22Rv1 (cell line): ENCODE measurements at regions not wholly inside any gene's neighbourhood (a gene's known extent, or its start where the extent isn't known, plus 50 kb on each side); places are given as distances from the start of the nearest gene placed in this dataset.

Experiments
- H3K27ac ChIP-seq: fragments of 450-650 bp; 2 replicates; pipeline ENCODE4 v1.5.1; 2017
- ZFX ChIP-seq: fragments of 450-650 bp; IDR thresholded peaks from 2 replicates; pipeline ENCODE4 v1.6.1; 2017; ENCODE audit warnings: antibody characterized with exemption, borderline replicate concordance
- TF ChIP-seq, protein P1 (sequence below): fragments of 450-650 bp; IDR thresholded peaks from 2 replicates; pipeline ENCODE4 v1.5.1; 2017; ENCODE audit warnings: mild to moderate bottlenecking

DNA sequence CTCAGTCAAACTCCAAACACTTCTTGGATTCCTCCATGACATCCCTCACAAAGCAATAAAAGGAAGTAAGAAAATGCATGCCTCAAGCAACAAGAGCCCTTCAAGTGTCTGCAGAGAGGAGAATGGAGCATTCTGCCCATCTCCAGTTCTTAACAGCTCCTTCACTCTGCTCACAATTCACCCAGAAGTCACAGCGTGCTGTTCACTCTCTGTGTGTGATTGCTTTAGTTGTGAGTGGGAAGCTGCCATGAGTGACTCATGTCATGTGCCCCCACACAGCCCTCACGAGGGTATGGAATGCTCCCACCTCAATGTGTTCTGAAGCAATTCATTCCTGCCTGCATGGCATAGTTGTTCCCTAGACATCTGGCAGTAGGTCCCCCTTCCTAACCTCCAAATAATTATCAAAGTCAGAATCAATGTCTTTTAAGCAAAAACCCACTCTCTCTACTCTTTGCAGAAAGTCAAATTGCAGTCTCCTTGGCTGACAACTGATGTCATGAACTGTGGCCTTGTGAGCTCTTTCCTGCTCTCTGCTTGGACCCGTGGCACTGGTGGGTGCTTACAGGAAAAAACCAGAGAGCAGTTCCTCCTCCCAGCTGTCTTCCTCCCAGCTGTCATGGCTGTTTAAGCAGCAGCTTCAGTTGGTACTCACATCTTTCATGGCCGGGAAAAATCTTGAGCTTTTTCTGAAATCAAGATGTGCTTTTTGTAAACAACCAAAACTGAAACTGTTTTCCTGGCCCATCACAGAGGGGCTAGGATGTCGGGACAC lies 112.1 kb upstream of the SPON1 start:
- TF ChIP-seq, protein P1, sequence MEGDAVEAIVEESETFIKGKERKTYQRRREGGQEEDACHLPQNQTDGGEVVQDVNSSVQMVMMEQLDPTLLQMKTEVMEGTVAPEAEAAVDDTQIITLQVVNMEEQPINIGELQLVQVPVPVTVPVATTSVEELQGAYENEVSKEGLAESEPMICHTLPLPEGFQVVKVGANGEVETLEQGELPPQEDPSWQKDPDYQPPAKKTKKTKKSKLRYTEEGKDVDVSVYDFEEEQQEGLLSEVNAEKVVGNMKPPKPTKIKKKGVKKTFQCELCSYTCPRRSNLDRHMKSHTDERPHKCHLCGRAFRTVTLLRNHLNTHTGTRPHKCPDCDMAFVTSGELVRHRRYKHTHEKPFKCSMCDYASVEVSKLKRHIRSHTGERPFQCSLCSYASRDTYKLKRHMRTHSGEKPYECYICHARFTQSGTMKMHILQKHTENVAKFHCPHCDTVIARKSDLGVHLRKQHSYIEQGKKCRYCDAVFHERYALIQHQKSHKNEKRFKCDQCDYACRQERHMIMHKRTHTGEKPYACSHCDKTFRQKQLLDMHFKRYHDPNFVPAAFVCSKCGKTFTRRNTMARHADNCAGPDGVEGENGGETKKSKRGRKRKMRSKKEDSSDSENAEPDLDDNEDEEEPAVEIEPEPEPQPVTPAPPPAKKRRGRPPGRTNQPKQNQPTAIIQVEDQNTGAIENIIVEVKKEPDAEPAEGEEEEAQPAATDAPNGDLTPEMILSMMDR = no peak
- TF ChIP-seq ZFX = no peak
- no peak overlapping the region for H3K27ac ChIP-seq

DNA sequence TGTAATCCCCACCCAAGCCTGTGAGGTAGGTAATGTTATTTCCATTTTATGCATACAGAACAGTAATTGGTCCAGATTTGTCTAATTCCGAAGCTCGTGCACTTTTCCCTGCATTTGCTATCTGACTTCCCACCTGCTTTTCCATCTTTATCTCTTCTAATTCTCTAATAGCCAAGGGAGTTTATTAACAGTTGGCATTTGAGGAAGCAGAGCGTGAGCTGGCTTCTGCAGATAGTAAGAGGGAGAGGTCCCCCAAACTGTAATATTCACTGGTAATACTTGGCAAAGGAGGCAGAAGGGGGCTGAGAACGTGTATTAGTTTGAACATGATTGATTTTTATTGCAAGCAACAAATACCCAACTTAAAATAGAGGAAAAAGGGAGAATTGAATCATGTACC lies 110.8 kb upstream of the SPON1 start:
- no peak for TF ChIP-seq ZFX
- TF ChIP-seq, protein P1 = no peak
- H3K27ac ChIP-seq = no peak overlapping the region

DNA sequence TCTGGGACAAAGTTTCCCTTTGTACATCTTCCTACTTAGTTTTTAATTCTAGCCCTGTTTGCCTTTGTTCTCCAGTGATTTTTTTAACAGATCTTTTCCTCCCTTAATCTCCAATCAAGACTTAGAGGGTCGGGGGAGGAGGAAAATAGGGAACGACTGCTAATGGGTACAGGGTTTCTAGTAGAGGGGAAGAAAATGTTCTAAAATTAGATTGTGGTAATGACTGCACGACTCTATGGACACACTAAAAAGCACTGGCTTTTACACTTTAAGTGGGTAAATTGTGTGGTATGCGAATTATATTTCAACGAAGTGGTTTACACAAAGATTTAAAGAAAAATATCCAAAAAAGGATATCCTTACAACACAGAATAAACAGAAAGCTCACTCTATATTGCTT lies 110.0 kb upstream of the SPON1 start:
- no peak overlapping the region for H3K27ac ChIP-seq
- TF ChIP-seq, protein P1 = no peak
- no peak for TF ChIP-seq ZFX

DNA sequence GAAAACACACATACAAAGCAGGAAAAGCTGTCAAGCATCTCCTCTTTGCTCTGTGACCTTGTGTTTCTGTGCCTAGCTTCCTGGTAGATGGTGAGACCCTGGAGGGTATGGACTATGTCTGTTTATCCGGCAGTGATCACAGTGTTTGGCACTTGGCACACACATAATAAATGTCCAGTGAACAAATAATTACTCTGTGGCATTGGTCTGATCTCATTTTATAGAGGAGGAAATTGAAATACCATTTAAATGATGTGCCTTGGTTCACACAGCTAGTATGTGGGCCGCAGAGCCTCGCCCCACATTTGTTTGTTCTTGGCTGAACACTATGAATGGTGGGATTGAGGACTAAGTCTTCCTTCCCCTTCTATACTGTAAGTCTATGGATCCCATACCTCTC lies 104.7 kb upstream of the SPON1 start:
- TF ChIP-seq ZFX = no peak
- TF ChIP-seq, protein P1 = no peak
- H3K27ac ChIP-seq = no peak overlapping the region

DNA sequence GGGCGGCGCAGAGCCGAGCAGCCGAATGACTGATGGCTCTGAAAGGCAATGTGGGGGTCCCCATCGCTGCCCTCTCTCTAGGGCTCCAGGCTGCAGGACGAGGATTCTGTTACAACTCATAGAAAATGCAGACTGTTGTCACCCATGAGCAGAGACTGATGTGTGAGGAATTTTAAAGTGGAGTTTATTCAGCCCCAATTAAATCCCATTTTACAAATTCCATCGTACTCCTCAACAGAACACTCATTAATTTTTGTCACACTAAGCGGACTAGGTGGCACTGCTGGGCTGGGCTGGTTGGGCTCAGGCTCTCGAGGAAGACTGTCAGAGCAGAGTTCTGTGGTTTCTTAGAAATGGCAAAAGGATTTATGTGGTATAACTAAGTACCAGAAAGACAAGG lies 102.6 kb upstream of the SPON1 start:
- H3K27ac ChIP-seq = no peak overlapping the region
- TF ChIP-seq ZFX = no peak
- TF ChIP-seq, protein P1 = no peak

DNA sequence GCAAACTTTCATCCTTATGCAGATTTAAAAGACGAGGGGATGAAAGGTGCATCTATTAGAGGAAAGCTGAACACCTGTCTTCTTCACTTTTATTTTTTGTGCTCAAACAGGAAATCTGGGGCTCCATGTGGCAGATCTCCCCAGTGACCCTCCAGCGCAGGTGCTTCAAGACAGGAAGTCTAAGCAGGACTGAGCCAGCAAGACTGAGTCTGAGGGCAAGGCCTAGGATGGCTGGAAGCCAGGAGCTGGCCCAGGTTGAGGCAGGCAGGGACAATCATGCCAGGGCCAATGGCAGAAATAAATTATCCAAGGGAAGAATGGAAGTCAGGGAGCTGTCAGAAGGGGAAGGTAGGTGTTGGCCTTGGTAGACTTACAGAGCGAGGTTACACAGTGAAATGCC lies 101.1 kb upstream of the SPON1 start:
- no peak for TF ChIP-seq ZFX
- TF ChIP-seq, protein P1 = no peak

DNA sequence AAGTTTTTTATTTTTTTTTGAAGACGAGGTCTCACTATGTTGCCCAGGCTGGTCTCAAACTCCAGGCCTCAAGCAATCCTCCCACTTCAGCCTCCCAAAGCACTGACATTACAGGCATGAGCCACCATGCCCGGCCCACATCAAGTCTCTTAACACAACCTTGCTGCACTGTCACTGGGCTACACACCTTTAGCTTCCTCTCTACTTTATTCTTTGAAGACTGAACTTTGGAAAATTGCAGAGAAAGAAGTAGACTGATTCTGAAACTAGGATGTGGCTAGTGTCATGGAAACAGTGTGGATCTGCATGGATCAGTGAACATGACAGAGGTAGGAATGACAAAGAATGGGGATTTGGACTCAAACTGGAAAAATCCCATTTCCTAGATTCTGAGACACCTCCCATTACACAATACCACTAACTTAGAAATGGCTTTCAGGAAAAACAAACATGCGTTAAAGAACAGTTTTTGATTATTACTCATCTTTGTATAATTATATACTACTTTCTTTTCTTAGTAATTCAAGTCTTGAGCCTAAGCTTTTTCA lies 99.6 kb upstream of the SPON1 start:
- TF ChIP-seq, protein P1 = no peak
- H3K27ac ChIP-seq = no peak overlapping the region

More for the DNA sequence above, 101.1 kb upstream of the SPON1 start:
- H3K27ac ChIP-seq = no peak overlapping the region
